ENCODE measurements at regions not wholly inside any gene's neighbourhood (a gene's known extent, or its start where the extent isn't known, plus 50 kb on each side); places are given as distances from the start of the nearest gene placed in this dataset.

DNA sequence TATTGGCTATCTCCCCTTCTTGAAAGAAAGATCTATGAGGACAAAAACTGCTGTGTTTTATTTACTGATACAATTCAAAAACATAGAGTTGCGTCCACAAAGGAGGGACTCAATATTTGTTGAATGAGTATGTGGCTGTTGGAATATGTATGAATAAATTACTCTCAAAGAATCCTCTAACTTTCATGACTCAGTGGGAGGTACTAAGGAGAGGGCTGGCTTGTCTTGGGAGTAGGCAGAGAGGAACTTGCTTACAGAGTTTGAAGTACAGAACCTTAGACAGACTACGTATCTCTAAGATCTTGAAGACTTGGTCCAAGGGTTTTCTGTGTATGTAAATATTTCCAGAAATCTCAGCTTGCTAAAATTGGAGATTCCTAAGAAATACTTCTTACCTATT lies 504.0 kb upstream of the PTCHD4 start:
- no peak for DNase-seq
- Histone ChIP-seq H3K36me3 (no peaks in the 10 kb centered on the region), H3K4me1 (no peaks in the 10 kb centered on the region), H3K27ac (no peak overlapping the region), H3K4me3 (no peak overlapping the region), H3K9me3 (no peaks in the 10 kb centered on the region), H3K27me3 (no peaks in the 10 kb centered on the region)
- 75 to 80% methylated on average over 2 of the region's 2 CpGs for WGBS, 2 donors (ENCODE audit: low coverage in 1 of 2)
- no peak for TF ChIP-seq EP300 (IDR thresholded peaks at IDR 0.05; ENCODE audit: low read depth)
- no peak for TF ChIP-seq POLR2A (IDR thresholded peaks at IDR 0.05)
- TF ChIP-seq CTCF (IDR thresholded peaks at IDR 0.05): no peak
- TF ChIP-seq POLR2AphosphoS5 (IDR thresholded peaks at IDR 0.05): no peak
- intact Hi-C loops (cut with DNase I; ENCODE audit: low total_unique reads) (no loop called here), in situ Hi-C loops (cut with MboI; ENCODE audit: low pct_ligation_motif_present in 1 of 4, low pct_unique_long_range_greater_than_20kb in 1 of 4, low sequenced_read_pairs in 3 of 4) (no loop called here)

DNA sequence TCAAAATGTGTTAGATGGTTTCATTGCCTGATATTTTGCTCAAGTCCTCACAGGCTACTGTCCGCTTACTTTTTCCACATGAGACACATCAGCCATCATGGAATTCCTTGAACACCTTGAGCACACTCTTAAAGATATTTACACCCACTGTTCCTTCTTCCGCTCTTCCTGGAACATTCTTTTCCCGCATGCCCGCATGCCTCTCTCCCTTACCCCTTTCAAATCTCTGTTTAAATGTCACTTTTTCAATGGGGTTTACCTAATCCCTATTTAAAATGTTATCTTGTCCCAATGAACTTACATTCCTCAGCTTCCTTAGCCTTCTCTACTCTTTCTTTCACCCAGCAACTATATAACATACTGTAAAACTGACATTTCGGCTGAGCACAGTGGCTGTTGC lies 503.3 kb upstream of the PTCHD4 start:
- no peak overlapping the region for H3K27ac ChIP-seq
- H3K27me3 ChIP-seq: no peaks in the 10 kb centered on the region
- no peak overlapping the region for H3K4me3 ChIP-seq
- DNase-seq: no peak
- in situ Hi-C loops (cut with MboI; ENCODE audit: low pct_ligation_motif_present in 1 of 4, low pct_unique_long_range_greater_than_20kb in 1 of 4, low sequenced_read_pairs in 3 of 4): no loop called here
- whole genome bisulfite sequencing, 2 donors (ENCODE audit: low coverage in 1 of 2): 93 to 96% methylated on average over 4 to 5 of the region's 5 CpGs
- intact Hi-C loops (cut with DNase I; ENCODE audit: low total_unique reads): no loop called here
- no peaks in the 10 kb centered on the region for H3K4me1 ChIP-seq
- TF ChIP-seq POLR2A (IDR thresholded peaks at IDR 0.05) (no peak), POLR2AphosphoS5 (IDR thresholded peaks at IDR 0.05) (no peak), CTCF (IDR thresholded peaks at IDR 0.05) (no peak), EP300 (IDR thresholded peaks at IDR 0.05; ENCODE audit: low read depth) (no peak)
- no peaks in the 10 kb centered on the region for H3K9me3 ChIP-seq
- H3K36me3 ChIP-seq: no peaks in the 10 kb centered on the region

DNA sequence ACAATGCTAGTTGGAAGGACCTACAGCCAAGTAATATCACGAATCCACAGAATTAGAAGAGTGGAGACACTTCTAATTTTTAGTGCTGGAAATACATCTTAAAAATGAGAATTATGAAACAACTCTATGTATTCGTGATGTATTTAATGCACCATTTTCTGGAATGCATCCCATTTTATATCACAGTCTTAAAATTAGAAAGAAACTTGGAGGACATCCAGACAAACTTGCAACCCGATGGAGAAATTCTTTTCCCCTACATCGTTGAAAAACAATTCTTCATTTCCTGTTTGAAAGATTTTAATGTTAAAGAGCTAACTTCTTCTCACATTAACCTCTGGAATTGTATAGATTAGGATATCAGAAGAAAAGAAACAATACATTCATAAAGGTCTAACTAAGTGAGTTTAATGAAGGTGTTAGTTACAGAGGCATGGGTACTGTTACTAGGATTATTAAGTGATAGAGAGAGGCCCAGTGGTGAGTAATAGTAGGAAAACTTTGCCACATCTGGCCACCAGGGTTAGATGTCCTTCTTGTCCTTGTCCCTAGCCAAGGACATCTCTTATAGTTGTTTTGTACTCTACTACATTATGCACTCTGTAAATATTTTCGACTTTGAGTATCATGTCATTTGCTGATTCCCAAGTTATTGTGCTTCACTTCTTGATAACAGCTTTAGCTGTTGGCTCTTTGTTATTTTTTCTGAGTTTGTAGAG lies 502.4 kb upstream of the PTCHD4 start:
- 43 to 62% methylated on average over 5 of the region's 5 CpGs for WGBS, 2 donors (ENCODE audit: low coverage in 1 of 2)
- in situ Hi-C loops (cut with MboI; ENCODE audit: low pct_ligation_motif_present in 1 of 4, low pct_unique_long_range_greater_than_20kb in 1 of 4, low sequenced_read_pairs in 3 of 4) (no loop called here), intact Hi-C loops (cut with DNase I; ENCODE audit: low total_unique reads) (no loop called here)
- no peaks in the 10 kb centered on the region for H3K27me3 ChIP-seq
- no peak overlapping the region for H3K27ac ChIP-seq
- TF ChIP-seq EP300 (IDR thresholded peaks at IDR 0.05; ENCODE audit: low read depth) (no peak), POLR2A (IDR thresholded peaks at IDR 0.05) (no peak)
- no peak for DNase-seq
- no peak overlapping the region for H3K4me3 ChIP-seq
- no peaks in the 10 kb centered on the region for H3K36me3 ChIP-seq
- no peaks in the 10 kb centered on the region for H3K4me1 ChIP-seq
- H3K9me3 ChIP-seq: no peaks in the 10 kb centered on the region

GRCh38 chr6:48611332-48611731 lies 500.3 kb upstream of the PTCHD4 start:
- Histone ChIP-seq H3K36me3 (no peaks in the 10 kb centered on the region), H3K27me3 (no peaks in the 10 kb centered on the region), H3K4me1 (no peaks in the 10 kb centered on the region), H3K27ac (no peak overlapping the region), H3K4me3 (no peak overlapping the region), H3K9me3 (no peaks in the 10 kb centered on the region)
- TF ChIP-seq POLR2A (IDR thresholded peaks at IDR 0.05) (no peak), POLR2AphosphoS5 (IDR thresholded peaks at IDR 0.05) (no peak), CTCF (IDR thresholded peaks at IDR 0.05) (no peak)
- in situ Hi-C loops (cut with MboI; ENCODE audit: low pct_ligation_motif_present in 1 of 4, low pct_unique_long_range_greater_than_20kb in 1 of 4, low sequenced_read_pairs in 3 of 4): no loop called here
- 44 to 54% methylated on average over 3 of the region's 3 CpGs for WGBS, 2 donors (ENCODE audit: low coverage in 1 of 2)
- DNase-seq: no peak
- intact Hi-C loops (cut with DNase I; ENCODE audit: low total_unique reads): no loop called here

- WGBS, 2 donors (ENCODE audit: low coverage in 1 of 2): 21 to 23% methylated on average over 1 of the region's 1 CpG
- no peaks in the 10 kb centered on the region for H3K4me1 ChIP-seq
- TF ChIP-seq POLR2A (IDR thresholded peaks at IDR 0.05) (no peak), POLR2AphosphoS5 (IDR thresholded peaks at IDR 0.05) (no peak), CTCF (IDR thresholded peaks at IDR 0.05) (no peak), EP300 (IDR thresholded peaks at IDR 0.05; ENCODE audit: low read depth) (no peak)
- no peaks in the 10 kb centered on the region for H3K27me3 ChIP-seq
- H3K9me3 ChIP-seq: no peaks in the 10 kb centered on the region
- intact Hi-C loops (cut with DNase I; ENCODE audit: low total_unique reads) (no loop called here), in situ Hi-C loops (cut with MboI; ENCODE audit: low pct_ligation_motif_present in 1 of 4, low pct_unique_long_range_greater_than_20kb in 1 of 4, low sequenced_read_pairs in 3 of 4) (no loop called here)
- H3K36me3 ChIP-seq: no peaks in the 10 kb centered on the region
- no peak for DNase-seq
- no peak overlapping the region for H3K4me3 ChIP-seq
- H3K27ac ChIP-seq: no peak overlapping the region
Measured at GRCh38 chr6:48610846-48611245, 499.8 kb upstream of the PTCHD4 start.
